GM18907 (cell line): ENCODE measurements at regions not wholly inside any gene's neighbourhood (a gene's known extent, or its start where the extent isn't known, plus 50 kb on each side); places are given as distances from the start of the nearest gene placed in this dataset.
"Not testable (repeated sequence)": the region's sequence is repeated elsewhere in the genome, so short reads cannot be mapped to it uniquely, and the experiment has no call there.

ENCODE experiments used
- ATAC-seq: cut with Tn5 transposase; IDR thresholded peaks from one replicate; pipeline ENCODE4 v1.9.1; 2021; ENCODE audit warnings: mild to moderate bottlenecking, moderate library complexity; ENCODE audit not compliant: unreplicated experiment

- peak; percentile 93 for ATAC-seq
Observed at GRCh38 chr2:192500550-192501200, 305.9 kb upstream of the TMEFF2 start.

- ATAC-seq, result no peak
Observed at GRCh38 chr2:192499476-192499875, 304.7 kb upstream of the TMEFF2 start.

- no peak for ATAC-seq
Observed at GRCh38 chr2:192498747-192499146, 304.0 kb upstream of the TMEFF2 start.

DNA sequence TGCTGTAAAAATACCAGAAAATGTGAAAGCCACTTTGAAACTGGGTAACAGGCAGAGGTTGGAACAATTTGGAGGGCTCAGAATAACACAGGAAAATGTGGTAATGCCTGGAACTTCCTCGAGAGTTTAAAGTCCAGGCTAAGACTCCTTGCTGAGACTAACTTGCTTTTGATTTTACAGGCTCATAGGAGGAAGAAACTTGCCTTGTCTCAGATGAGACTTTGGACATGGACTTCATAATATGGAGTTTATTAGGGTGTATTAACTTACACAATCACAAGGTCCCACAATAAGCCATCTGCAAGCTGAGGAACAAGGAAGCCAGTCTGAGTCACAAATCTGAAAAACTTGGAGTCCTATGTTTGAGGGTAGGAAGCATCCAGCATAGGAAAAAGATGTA lies 293.4 kb upstream of the TMEFF2 start:
- ATAC-seq, result not testable (repeated sequence)

DNA sequence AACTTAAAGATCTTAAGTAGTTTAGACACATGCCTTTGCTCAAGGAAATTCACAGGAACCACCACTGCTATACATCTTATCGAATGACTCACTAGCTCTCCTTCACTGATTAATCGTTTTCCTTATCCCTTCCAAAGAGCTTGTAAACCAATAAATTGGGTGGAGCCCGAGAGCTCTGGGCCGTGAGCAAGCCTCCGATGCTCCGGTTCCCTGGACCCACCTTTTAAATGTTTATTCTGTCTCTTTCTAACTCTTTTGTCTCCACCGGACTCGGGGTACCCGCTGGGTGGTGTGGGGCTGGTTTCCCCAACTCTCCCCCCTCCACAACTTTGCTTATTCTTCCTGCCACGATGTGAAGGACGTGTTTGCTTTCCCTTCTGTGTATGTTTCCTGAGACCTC lies 292.9 kb upstream of the TMEFF2 start:
- no peak for ATAC-seq

DNA sequence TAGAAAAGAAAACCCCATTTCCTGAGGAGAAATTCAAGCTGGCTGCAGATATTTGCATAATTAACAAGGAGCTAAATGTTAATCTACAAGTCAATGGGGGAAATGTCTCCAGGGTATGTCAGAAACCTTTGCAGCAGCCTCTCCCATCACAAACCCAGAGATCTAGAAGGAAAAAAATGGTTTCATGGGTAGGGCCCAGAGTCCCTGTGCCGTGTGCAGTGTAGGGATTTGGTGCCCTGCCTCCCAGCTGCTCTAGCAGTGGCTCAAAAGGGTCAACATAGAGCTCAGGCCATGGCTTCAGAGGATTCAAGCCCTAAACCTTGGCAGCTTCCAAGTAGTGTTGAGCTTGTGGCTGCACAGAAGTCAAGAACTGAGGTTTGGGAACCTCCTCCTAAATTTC lies 290.2 kb upstream of the TMEFF2 start:
- ATAC-seq, result no peak

GRCh38 chr2:192480984-192481383 lies 286.3 kb upstream of the TMEFF2 start:
- no peak for ATAC-seq

- no peak for ATAC-seq
Observed at GRCh38 chr2:192473331-192473730, 278.6 kb upstream of the TMEFF2 start.

GRCh38 chr2:192471982-192472381 lies 277.2 kb upstream of the TMEFF2 start:
- no peak for ATAC-seq

GRCh38 chr2:192469612-192470011 lies 274.9 kb upstream of the TMEFF2 start:
- no peak for ATAC-seq

DNA sequence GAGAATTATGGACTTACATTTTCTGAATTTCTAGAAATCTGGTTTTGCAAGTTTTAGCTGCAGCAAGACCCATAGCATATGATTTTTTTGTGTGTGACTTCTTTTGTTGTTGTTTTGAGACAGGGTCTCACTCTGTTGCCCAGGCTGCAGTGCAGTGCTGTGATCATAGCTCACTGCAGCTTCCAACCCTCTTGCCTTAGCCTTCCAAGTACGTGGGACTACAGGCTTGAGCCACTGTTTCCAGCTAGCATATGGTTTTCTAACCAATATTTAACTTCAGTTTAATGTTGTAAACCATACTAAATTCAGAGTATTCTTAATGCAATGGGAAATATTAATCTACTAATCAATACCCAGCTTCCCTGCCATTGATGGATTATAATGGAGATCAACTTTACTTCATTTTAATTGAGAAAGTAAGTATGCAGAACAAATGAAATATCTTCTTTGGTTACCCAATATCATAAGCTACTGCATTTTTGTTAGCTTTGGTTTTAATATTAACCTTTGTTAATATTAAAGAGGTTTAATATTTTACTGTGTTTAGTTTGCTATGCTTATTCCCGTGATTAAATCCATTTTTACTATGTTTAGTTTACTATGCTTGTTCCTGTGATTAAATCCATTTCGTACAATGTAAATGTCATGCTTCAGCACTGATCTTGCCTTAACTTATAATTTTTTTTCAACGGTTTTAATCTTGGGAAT lies 273.4 kb upstream of the TMEFF2 start:
- ATAC-seq, result no peak

DNA sequence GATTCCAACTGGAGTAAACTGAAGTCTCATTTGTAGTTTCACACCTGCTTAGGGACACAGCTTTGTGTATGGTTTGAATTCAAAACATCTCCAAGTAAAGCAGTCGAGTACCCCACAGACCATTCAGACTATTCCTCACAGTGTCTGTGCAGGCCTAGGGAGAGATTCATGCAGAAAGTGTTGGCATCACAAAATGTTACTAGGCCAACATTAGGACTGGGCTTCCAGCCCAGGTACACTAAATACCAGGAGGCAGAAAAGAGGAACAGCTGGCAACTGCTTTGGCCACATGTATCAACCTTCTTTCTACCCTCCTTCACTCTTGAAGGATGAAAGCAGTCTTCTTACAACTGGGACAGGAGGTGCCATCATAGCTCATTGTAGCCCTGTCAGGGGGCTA lies 270.4 kb upstream of the TMEFF2 start:
- ATAC-seq, result no peak

GRCh38 chr2:192459422-192459821 lies 264.7 kb upstream of the TMEFF2 start:
- no peak for ATAC-seq

DNA sequence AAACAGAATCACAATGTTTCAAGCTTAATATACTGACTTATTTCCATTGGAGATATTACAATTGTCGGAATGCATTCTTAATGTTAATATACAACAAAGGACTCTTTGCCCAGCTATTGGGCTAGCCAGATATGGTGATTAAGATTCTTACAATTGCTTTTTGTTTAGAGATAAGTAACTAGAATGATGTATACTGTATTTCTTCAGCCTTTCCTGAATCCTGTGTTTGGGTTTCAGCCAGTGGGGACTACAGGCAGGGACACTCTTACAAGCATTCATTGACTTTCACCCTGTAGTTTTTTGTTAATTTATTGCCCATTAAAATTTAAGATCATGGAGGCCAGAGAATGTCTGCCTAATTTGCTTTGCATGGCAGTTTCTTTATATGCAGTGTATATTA lies 254.1 kb upstream of the TMEFF2 start:
- no peak for ATAC-seq

- no peak for ATAC-seq
Observed at GRCh38 chr2:192444286-192444838, 249.6 kb upstream of the TMEFF2 start.

DNA sequence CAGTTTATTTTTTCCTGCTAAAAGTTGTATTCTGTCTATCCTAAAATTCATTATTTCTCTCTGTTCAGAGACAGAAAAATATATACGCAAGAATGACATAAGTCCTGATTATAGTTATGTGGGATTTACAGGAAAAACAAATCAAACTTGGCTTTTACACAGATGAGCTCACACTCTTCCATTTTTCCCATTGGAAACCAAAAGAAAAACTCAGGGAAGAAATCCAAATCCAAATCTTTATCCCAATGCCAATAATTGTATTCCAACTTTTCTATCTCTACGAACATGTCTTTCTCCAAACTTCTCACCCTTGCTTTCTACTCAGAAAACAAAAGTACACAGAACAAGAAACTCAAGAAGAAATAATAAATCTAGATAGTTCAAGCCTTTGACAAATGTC lies 249.1 kb upstream of the TMEFF2 start:
- no peak for ATAC-seq

DNA sequence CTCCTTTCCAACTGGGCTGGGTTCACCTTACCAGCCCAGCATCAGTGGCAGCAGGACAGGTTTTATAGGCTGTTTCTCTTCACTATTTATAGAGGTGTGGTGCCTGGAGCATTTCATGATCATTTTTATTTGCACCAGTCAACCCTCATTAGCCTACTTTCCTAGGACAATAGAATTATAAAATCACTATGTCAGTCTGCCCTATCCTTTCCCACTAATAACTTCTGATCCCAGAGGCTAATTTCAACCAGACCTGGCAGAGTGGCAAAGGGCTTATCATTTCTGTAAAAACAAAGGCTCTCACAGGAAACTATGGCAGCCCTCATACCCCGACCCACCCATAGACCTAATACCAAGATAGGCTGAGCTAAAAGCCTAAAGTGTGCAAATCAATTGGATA lies 243.5 kb upstream of the TMEFF2 start:
- no peak for ATAC-seq

DNA sequence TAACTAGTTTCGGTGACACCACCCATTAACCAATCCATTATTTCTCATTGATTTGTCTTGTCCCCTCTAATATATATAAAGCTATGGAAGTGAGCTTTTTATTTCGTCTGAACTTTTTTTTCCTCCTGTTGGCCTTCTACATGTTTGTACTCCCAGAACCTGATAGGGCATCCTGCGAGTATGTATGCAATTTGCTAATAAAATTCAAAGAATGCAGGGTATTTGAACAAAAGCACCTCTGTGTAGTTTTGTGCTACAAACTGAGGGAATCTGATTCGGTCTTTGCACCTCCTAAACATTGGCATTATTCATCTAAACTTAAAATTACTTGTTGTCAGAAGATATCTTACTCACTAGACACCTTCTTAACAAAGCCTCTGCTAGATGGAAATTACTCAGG lies 242.9 kb upstream of the TMEFF2 start:
- no peak for ATAC-seq

- no peak for ATAC-seq
Observed at GRCh38 chr2:192424243-192424642, 229.5 kb upstream of the TMEFF2 start.

DNA sequence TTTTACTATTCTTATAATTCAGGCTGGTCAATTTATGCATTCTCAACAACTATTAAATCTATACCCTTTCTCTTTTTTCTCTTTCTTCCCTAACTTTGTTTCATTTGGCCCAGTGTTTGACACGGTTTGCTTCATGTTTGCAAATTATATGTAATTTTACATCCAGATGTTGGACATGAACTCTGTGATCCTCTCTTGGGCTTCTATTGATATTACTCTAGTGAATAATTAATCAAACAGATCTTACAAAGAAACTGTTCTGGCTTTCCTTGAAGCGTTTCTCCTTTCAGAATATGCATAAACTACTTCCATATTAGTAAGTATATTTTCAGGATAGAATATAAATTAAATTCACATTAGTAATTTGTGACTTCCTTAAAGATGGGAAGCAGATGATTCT lies 225.1 kb upstream of the TMEFF2 start:
- ATAC-seq, result no peak

DNA sequence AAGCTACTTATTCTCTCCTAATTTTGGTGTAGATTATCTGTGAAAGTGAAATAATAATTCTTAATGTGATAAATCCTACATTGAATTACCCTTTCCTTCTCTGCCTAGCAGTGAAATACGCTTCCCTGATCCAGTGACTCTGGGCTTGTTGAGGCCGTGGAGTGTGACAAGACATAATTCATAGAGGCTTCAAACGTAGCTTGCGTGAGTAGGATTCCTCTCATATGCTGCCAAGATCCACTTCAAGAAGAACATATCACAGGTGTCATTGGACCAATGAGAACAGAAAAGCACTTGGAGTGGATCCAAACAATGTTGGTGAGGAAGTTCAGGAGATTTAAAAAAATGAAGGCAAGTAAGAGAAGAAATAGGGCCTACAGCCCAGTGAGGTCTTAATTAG lies 221.3 kb upstream of the TMEFF2 start:
- no peak for ATAC-seq

- ATAC-seq, result no peak
Observed at GRCh38 chr2:192414794-192415193, 220.1 kb upstream of the TMEFF2 start.
